Fibroblast of lung (primary cell): ENCODE measurements at regions not wholly inside any gene's neighbourhood (a gene's known extent, or its start where the extent isn't known, plus 50 kb on each side); places are given as distances from the start of the nearest gene placed in this dataset.

ENCODE experiments used
- DNase-seq, 2 donors: peaks; one replicate each; pipeline versions ENCODE4 v3.0.0 to v3.0.0-alpha.2; 2010; ENCODE audit warnings: low read depth in 2 of 2
- H2AFZ ChIP-seq: 2 replicates; pipeline ENCODE4 v1.5.1; 2012; ENCODE audit warnings: low read length, control low read depth, inconsistent platforms
- H3K27ac ChIP-seq: 2 replicates; pipeline ENCODE4 v1.5.1; 2011; ENCODE audit warnings: low read length, control low read depth; ENCODE audit not compliant: insufficient read depth
- H3K27me3 ChIP-seq: 2 replicates; pipeline ENCODE4 v1.5.1; 2011; ENCODE audit warnings: mild to moderate bottlenecking, low read length; ENCODE audit not compliant: control insufficient read depth, insufficient read depth
- H3K36me3 ChIP-seq: 2 replicates; pipeline ENCODE4 v1.5.1; 2011; ENCODE audit warnings: low read length; ENCODE audit not compliant: control insufficient read depth, insufficient read depth
- H3K4me1 ChIP-seq: 2 replicates; pipeline ENCODE4 v1.5.1; 2011; ENCODE audit warnings: low read length; ENCODE audit not compliant: control insufficient read depth, insufficient read depth; ENCODE audit errors: extremely low read depth
- H3K4me2 ChIP-seq: 2 replicates; pipeline ENCODE4 v1.5.1; 2011; ENCODE audit warnings: low read length, control low read depth; ENCODE audit not compliant: insufficient read depth; ENCODE audit errors: extremely low read depth
- H3K4me3 ChIP-seq, 4 experiments: fragments of 200-600 bp in 1 of 4; sonication (generic) in 1 of 4; replicated peaks in 1 of 4; 2 replicates each; pipeline ENCODE4 v1.5.1; 2011 to 2016; ENCODE audit warnings: low read length in 4 of 4, low read depth in 3 of 4, mild to moderate bottlenecking in 3 of 4, control low read depth in 2 of 4, inconsistent platforms in 1 of 4, mixed read lengths in 1 of 4; ENCODE audit not compliant: insufficient read depth in 1 of 4; ENCODE audit errors: control extremely low read depth in 1 of 4
- H3K79me2 ChIP-seq: 2 replicates; pipeline ENCODE4 v1.5.1; 2012; ENCODE audit warnings: mild to moderate bottlenecking, low read length, inconsistent platforms; ENCODE audit not compliant: control insufficient read depth, insufficient read depth
- H3K9ac ChIP-seq: 2 replicates; pipeline ENCODE4 v1.5.1; 2011; ENCODE audit warnings: mild to moderate bottlenecking, low read length, control low read depth; ENCODE audit not compliant: insufficient read depth
- H3K9me3 ChIP-seq: 2 replicates; pipeline ENCODE4 v1.5.1; 2012; ENCODE audit warnings: low read depth, low read length; ENCODE audit not compliant: control insufficient read depth, insufficient read depth
- H4K20me1 ChIP-seq: 2 replicates; pipeline ENCODE4 v1.5.1; 2011; ENCODE audit warnings: low read length; ENCODE audit not compliant: control insufficient read depth, insufficient read depth; ENCODE audit errors: extremely low read depth
- CTCF ChIP-seq, 2 donors: IDR thresholded peaks in 1 of 2; conservative IDR thresholded peaks in 1 of 2; 1 replicate in 1 of 2; 2 replicates in 1 of 2; pipeline ENCODE4 v1.5.1; 2011 to 2012; ENCODE audit warnings: low read length in 2 of 2, control low read depth in 1 of 2, inconsistent platforms in 1 of 2, low read depth in 1 of 2, mild to moderate bottlenecking in 1 of 2
- EZH2 ChIP-seq: IDR thresholded peaks from 2 replicates; pipeline ENCODE4 v1.5.1; 2012; ENCODE audit warnings: low read length, control low read depth, mild to moderate bottlenecking; ENCODE audit errors: missing control alignments

- H3K4me3 ChIP-seq = no peak overlapping the region
- DNase-seq = no peak
- H3K36me3 ChIP-seq = no peaks in the 10 kb centered on the region
- no peak overlapping the region for H3K4me2 ChIP-seq
- no peaks in the 10 kb centered on the region for H4K20me1 ChIP-seq
- no peak overlapping the region for H3K27ac ChIP-seq
- H2AFZ ChIP-seq = no peak overlapping the region
- TF ChIP-seq EZH2 (no peak), CTCF (conservative IDR thresholded peaks at IDR 0.05 in 1 of 2, IDR thresholded peaks at IDR 0.05 in 1 of 2; ENCODE audit: low read depth in 1 of 2, low read length in 2 of 2) (no peak)
- no peaks in the 10 kb centered on the region for H3K4me1 ChIP-seq
- no peaks in the 10 kb centered on the region for H3K9me3 ChIP-seq
- H3K27me3 ChIP-seq = no peaks in the 10 kb centered on the region
- no peak overlapping the region for H3K9ac ChIP-seq
- H3K79me2 ChIP-seq = no peaks in the 10 kb centered on the region
Measured at GRCh38 chr14:80352471-80352870, 141.2 kb upstream of the DIO2 start.

- Histone ChIP-seq H2AFZ (no peak overlapping the region), H3K36me3 (no peaks in the 10 kb centered on the region), H3K4me3 (no peak overlapping the region), H3K27me3 (no peaks in the 10 kb centered on the region), H4K20me1 (no peaks in the 10 kb centered on the region), H3K9me3 (no peaks in the 10 kb centered on the region), H3K4me1 (no peaks in the 10 kb centered on the region), H3K27ac (no peak overlapping the region), H3K9ac (no peak overlapping the region), H3K4me2 (no peak overlapping the region), H3K79me2 (no peaks in the 10 kb centered on the region)
- no peak for TF ChIP-seq CTCF (conservative IDR thresholded peaks at IDR 0.05 in 1 of 2, IDR thresholded peaks at IDR 0.05 in 1 of 2; ENCODE audit: low read depth in 1 of 2, low read length in 2 of 2)
- no peak for TF ChIP-seq EZH2
- DNase-seq = no peak
Measured at GRCh38 chr14:80350707-80351106, 139.4 kb upstream of the DIO2 start.

GRCh38 chr14:80346395-80346794 is 135.1 kb upstream of the DIO2 start:
- Histone ChIP-seq H3K9ac (no peak overlapping the region), H3K9me3 (no peaks in the 10 kb centered on the region), H4K20me1 (no peaks in the 10 kb centered on the region), H3K79me2 (no peaks in the 10 kb centered on the region), H3K27ac (no peak overlapping the region), H3K4me2 (no peak overlapping the region), H3K36me3 (no peaks in the 10 kb centered on the region), H3K27me3 (no peaks in the 10 kb centered on the region), H3K4me3 (no peak overlapping the region), H3K4me1 (no peaks in the 10 kb centered on the region), H2AFZ (no peak overlapping the region)
- DNase-seq = peak in 1 of 2 donors; percentile 14
- TF ChIP-seq CTCF (conservative IDR thresholded peaks at IDR 0.05 in 1 of 2, IDR thresholded peaks at IDR 0.05 in 1 of 2; ENCODE audit: low read depth in 1 of 2, low read length in 2 of 2) = no peak
